Activated T-helper 17 cell treated with anti-CD3 and anti-CD28 coated beads, Interleukin-2, amount 50 U/mL, for 72 hours (primary cell): ENCODE measurements at regions not wholly inside any gene's neighbourhood (a gene's known extent, or its start where the extent isn't known, plus 50 kb on each side); places are given as distances from the start of the nearest gene placed in this dataset.

Experiments
- ATAC-seq: fragments of 150-1000 bp; cut with Tn5 transposase; replicated peaks from 2 replicates; pipeline ENCODE4 v1.10.0; 2021; ENCODE audit warnings: mild to moderate bottlenecking, moderate library complexity
- H3K27ac Mint-ChIP-seq: one replicate; pipeline ENCODE4 v1.8.0; 2022; ENCODE audit warnings: mixed read lengths
- H3K27me3 Mint-ChIP-seq: one replicate; pipeline ENCODE4 v1.8.0; 2022; ENCODE audit warnings: mixed read lengths
- H3K36me3 Mint-ChIP-seq: one replicate; pipeline ENCODE4 v1.8.0; 2022; ENCODE audit warnings: low read depth, mild to moderate bottlenecking, mixed read lengths
- H3K4me1 Mint-ChIP-seq: one replicate; pipeline ENCODE4 v1.8.0; 2022; ENCODE audit warnings: mixed read lengths
- H3K4me3 Mint-ChIP-seq: one replicate; pipeline ENCODE4 v1.8.0; 2022; ENCODE audit warnings: mild to moderate bottlenecking, mixed read lengths
- H3K9me3 Mint-ChIP-seq: one replicate; pipeline ENCODE4 v1.8.0; 2022; ENCODE audit warnings: mixed read lengths

- Mint-ChIP-seq H3K9me3 (peaks cover 6% of the 10 kb centered on the region), H3K27ac (no peak overlapping the region), H3K4me1 (no peaks in the 10 kb centered on the region), H3K4me3 (no peak overlapping the region), H3K36me3 (no peaks in the 10 kb centered on the region), H3K27me3 (no peaks in the 10 kb centered on the region)
- ATAC-seq, result no peak
These were observed 1557.9 kb downstream of the PLA2G4A start for GRCh38 chr1:188386666-188387065.

DNA sequence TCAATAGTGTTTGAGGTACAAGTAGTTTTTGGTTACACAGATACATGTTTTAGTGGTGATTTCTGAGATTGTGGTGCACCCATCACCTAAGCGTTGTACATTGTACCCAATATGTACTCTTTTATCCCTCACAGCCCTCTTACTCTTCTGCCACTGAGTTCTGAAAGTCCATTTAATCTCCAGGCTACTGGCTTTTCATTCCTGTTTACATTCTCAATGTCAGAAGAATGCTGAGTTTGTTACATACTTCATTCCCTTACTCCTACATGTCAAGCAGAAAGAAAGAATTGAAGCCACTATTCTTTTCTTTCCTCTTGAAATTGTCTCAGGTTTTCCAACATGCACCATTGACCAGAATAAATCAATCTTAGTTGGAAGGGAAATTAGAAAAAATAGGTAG lies 1565.9 kb downstream of the PLA2G4A start:
- ATAC-seq, result no peak
- no peaks in the 10 kb centered on the region for H3K36me3 Mint-ChIP-seq
- H3K9me3 Mint-ChIP-seq, result peaks cover 5% of the 10 kb centered on the region
- H3K4me3 Mint-ChIP-seq, result no peak overlapping the region
- H3K4me1 Mint-ChIP-seq, result no peaks in the 10 kb centered on the region
- H3K27ac Mint-ChIP-seq, result no peak overlapping the region
- no peaks in the 10 kb centered on the region for H3K27me3 Mint-ChIP-seq

DNA sequence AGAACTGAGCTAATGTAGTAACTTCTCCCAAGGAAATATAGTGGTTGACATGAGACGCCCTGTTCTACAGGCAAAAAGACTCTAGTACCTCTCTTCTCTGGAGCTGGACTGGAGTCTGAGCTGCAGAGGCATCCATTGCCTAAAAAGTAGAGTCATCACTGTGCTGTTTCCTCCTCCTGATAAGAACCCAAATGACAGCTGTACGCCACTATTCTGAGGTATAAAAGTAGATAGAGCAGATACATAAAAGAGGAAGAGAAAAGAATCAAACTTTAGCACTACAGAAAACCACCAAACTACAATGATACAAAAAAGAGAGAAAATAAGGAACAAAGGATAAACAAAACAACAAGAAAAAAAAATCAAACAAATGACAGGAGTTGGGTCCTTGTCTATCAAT lies 1568.8 kb downstream of the PLA2G4A start:
- no peak for ATAC-seq
- Mint-ChIP-seq H3K36me3 (no peaks in the 10 kb centered on the region), H3K4me1 (no peaks in the 10 kb centered on the region), H3K27ac (no peak overlapping the region), H3K4me3 (no peak overlapping the region), H3K9me3 (peaks cover 5% of the 10 kb centered on the region), H3K27me3 (no peaks in the 10 kb centered on the region)

- no peaks in the 10 kb centered on the region for H3K4me1 Mint-ChIP-seq
- H3K27me3 Mint-ChIP-seq, result no peaks in the 10 kb centered on the region
- no peaks in the 10 kb centered on the region for H3K36me3 Mint-ChIP-seq
- no peak overlapping the region for H3K27ac Mint-ChIP-seq
- no peak for ATAC-seq
- H3K9me3 Mint-ChIP-seq, result no peaks in the 10 kb centered on the region
- no peak overlapping the region for H3K4me3 Mint-ChIP-seq
These were observed 1574.2 kb downstream of the PLA2G4A start for GRCh38 chr1:188402986-188403385.

DNA sequence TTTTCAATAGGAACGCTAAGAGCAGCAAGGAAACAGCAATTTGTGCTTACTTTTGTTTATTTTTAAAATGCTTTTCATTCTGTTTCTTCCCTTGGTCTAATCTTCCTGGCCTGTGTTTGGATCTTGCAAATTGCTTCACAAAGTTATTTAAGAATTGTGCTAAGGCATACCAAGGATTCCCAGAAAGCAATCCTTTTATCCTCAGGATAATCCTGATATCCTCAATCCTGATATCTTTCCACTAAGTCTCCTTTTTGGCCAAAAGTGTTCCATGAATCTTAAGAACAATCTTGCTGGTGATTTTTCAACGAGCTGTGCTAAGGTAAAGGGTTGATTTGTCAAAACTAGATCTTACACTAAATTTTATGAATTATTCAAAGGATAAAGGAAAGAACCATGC lies 1577.9 kb downstream of the PLA2G4A start:
- Mint-ChIP-seq H3K27me3 (no peaks in the 10 kb centered on the region), H3K27ac (no peak overlapping the region), H3K36me3 (no peaks in the 10 kb centered on the region), H3K4me3 (no peak overlapping the region), H3K4me1 (no peaks in the 10 kb centered on the region), H3K9me3 (peaks cover 3% of the 10 kb centered on the region)
- no peak for ATAC-seq

DNA sequence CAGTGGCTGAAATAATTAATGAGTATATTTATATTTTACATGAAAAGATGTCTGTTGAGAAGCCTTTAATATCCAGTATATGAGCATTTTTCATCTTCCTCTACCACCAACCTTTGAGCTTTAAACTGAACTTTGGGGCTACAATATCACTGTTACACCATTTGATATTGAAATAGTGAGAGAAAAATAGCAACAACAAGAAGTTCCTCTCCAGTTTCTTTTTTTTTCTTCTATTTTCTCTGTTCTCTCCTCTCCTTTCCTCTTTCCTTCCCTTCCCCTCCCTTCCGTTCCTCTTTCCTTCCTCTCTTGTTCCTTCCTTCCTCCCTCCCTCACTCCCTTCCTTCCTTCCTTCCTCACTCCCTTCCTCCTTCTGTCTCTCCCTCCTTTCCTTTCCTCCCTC lies 1591.4 kb downstream of the PLA2G4A start:
- Mint-ChIP-seq H3K27me3 (no peaks in the 10 kb centered on the region), H3K4me1 (no peaks in the 10 kb centered on the region), H3K9me3 (peaks cover 3% of the 10 kb centered on the region), H3K4me3 (no peak overlapping the region), H3K36me3 (no peaks in the 10 kb centered on the region), H3K27ac (no peak overlapping the region)
- ATAC-seq, result no peak

- no peak overlapping the region for H3K4me3 Mint-ChIP-seq
- no peak overlapping the region for H3K27ac Mint-ChIP-seq
- peaks cover 4% of the 10 kb centered on the region for H3K9me3 Mint-ChIP-seq
- no peaks in the 10 kb centered on the region for H3K4me1 Mint-ChIP-seq
- no peak for ATAC-seq
- H3K36me3 Mint-ChIP-seq, result no peaks in the 10 kb centered on the region
- H3K27me3 Mint-ChIP-seq, result no peaks in the 10 kb centered on the region
These were observed 1594.3 kb downstream of the PLA2G4A start for GRCh38 chr1:188423073-188423472.

GRCh38 chr1:188424176-188424575 lies 1595.4 kb downstream of the PLA2G4A start:
- H3K36me3 Mint-ChIP-seq, result no peaks in the 10 kb centered on the region
- H3K9me3 Mint-ChIP-seq, result peaks cover 9% of the 10 kb centered on the region
- no peaks in the 10 kb centered on the region for H3K4me1 Mint-ChIP-seq
- no peak overlapping the region for H3K27ac Mint-ChIP-seq
- H3K4me3 Mint-ChIP-seq, result no peak overlapping the region
- no peaks in the 10 kb centered on the region for H3K27me3 Mint-ChIP-seq
- ATAC-seq, result no peak

GRCh38 chr1:188425687-188426086 lies 1596.9 kb downstream of the PLA2G4A start:
- H3K4me3 Mint-ChIP-seq, result no peak overlapping the region
- no peak for ATAC-seq
- peaks cover 9% of the 10 kb centered on the region for H3K9me3 Mint-ChIP-seq
- no peak overlapping the region for H3K27ac Mint-ChIP-seq
- H3K36me3 Mint-ChIP-seq, result no peaks in the 10 kb centered on the region
- no peaks in the 10 kb centered on the region for H3K4me1 Mint-ChIP-seq
- H3K27me3 Mint-ChIP-seq, result no peaks in the 10 kb centered on the region

DNA sequence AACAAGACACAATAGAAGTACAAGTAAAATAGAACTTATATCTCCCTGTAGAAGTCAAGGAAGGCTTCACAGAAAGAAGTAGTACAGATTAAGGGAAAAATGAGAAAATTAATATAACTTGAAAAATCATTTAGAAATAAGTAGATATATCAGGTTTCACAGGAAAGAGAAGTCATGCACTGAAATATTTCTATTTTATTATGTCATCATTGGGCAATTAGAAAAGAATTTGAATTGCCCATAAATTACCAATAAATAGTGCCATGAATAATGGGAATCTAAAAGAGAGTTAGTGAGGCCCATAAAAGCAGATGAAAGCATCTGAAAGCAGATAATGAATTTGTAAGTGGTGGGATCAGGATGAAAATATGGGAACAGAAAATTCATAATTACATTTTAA lies 1597.8 kb downstream of the PLA2G4A start:
- Mint-ChIP-seq H3K9me3 (peaks cover 9% of the 10 kb centered on the region), H3K36me3 (no peaks in the 10 kb centered on the region)
- ATAC-seq, result no peak

GRCh38 chr1:188427642-188428041 lies 1598.9 kb downstream of the PLA2G4A start:
- Mint-ChIP-seq H3K36me3 (no peaks in the 10 kb centered on the region), H3K4me3 (no peak overlapping the region), H3K4me1 (no peaks in the 10 kb centered on the region), H3K27me3 (no peaks in the 10 kb centered on the region), H3K9me3 (peaks cover 9% of the 10 kb centered on the region), H3K27ac (no peak overlapping the region)
- ATAC-seq, result no peak

More for the DNA sequence above, 1597.8 kb downstream of the PLA2G4A start:
- Mint-ChIP-seq H3K27ac (no peak overlapping the region), H3K27me3 (no peaks in the 10 kb centered on the region), H3K4me3 (no peak overlapping the region), H3K4me1 (no peaks in the 10 kb centered on the region)

DNA sequence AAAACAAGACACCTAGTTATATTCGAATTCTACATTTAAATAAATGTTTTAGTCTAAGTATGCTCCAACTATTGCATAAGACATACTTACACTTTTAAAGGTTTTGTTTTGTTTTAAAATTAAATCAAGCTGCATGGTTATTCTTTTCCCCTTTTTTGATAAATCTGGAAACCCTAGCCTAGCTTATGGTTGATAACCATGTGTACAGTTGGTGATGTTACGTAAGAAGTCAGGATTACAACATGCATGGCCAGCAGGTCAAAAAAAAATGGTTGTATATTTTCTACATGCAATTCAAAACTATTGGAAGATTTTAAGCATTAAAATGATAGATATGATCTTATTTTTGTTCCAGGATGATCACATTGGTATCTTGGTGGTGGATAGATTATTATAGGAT lies 1600.6 kb downstream of the PLA2G4A start:
- H3K9me3 Mint-ChIP-seq, result peaks cover 9% of the 10 kb centered on the region
- ATAC-seq, result no peak
- no peaks in the 10 kb centered on the region for H3K4me1 Mint-ChIP-seq
- no peaks in the 10 kb centered on the region for H3K27me3 Mint-ChIP-seq
- no peak overlapping the region for H3K27ac Mint-ChIP-seq
- H3K4me3 Mint-ChIP-seq, result no peak overlapping the region
- no peaks in the 10 kb centered on the region for H3K36me3 Mint-ChIP-seq

DNA sequence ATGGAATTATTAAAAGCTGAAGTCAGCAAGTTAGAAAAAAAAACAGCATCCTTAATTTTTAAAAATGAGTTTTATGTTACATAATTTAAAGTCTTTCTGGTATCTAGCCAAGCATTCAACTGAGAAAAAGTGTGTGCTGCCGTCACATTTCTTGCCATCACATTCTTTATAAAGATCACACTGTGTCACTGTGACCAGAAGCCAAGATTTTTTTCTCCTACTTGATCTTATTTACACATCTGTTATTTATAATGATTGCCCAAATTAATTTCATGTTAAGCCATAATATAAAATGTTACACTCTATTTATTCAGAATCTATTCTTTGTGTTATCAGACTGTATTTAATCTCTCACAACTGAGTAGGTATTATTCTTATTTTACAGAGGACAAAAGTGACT lies 1603.7 kb downstream of the PLA2G4A start:
- ATAC-seq, result no peak
- Mint-ChIP-seq H3K4me3 (no peak overlapping the region), H3K27ac (no peak overlapping the region), H3K27me3 (no peaks in the 10 kb centered on the region), H3K36me3 (no peaks in the 10 kb centered on the region), H3K9me3 (peaks cover 8% of the 10 kb centered on the region), H3K4me1 (no peaks in the 10 kb centered on the region)

DNA sequence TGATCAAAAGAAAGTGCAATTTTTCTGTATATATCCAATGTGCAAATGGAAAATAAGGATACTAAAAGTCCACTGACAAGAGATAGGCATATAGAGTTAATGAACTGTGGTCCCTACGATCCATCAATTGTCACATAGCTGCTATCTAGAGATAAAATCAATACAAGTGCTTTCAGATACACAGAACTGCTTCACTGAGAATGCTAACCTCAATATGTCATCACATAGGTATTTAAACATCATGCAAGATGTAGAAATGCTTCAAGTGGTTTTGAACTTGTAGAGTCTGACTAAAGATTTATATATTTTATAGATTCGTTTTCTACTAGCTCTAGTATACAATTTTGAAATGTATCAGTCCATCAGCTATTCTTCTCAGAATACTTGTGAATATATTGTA lies 1604.7 kb downstream of the PLA2G4A start:
- no peak for ATAC-seq
- no peaks in the 10 kb centered on the region for H3K4me1 Mint-ChIP-seq
- H3K36me3 Mint-ChIP-seq, result no peaks in the 10 kb centered on the region
- H3K27me3 Mint-ChIP-seq, result no peaks in the 10 kb centered on the region
- H3K27ac Mint-ChIP-seq, result no peak overlapping the region
- H3K9me3 Mint-ChIP-seq, result peaks cover 7% of the 10 kb centered on the region
- H3K4me3 Mint-ChIP-seq, result no peak overlapping the region

GRCh38 chr1:188444526-188444925 lies 1615.8 kb downstream of the PLA2G4A start:
- no peaks in the 10 kb centered on the region for H3K4me1 Mint-ChIP-seq
- ATAC-seq, result no peak
- H3K36me3 Mint-ChIP-seq, result no peaks in the 10 kb centered on the region

DNA sequence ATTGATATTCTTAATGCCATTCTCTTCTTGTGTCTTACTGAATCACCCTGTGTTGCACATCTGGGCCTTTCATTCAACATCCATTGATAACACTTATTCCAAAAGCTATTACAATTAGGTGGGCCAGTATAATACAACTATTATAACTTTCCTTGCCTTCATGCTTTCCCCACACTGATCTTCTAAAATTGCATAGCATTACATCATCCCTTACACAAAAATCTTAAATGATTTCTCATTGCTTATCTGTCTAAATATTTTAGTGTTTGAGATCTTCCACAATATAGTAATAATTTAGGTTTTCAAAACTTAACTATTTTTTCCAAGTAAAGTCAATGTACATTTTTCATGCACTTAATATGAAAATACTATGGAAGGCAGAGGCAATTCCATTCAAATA lies 1634.1 kb downstream of the PLA2G4A start:
- Mint-ChIP-seq H3K4me3 (no peak overlapping the region), H3K27me3 (no peaks in the 10 kb centered on the region), H3K9me3 (peaks cover 3% of the 10 kb centered on the region), H3K36me3 (no peaks in the 10 kb centered on the region), H3K27ac (no peak overlapping the region), H3K4me1 (no peaks in the 10 kb centered on the region)
- no peak for ATAC-seq

More at GRCh38 chr1:188444526-188444925, 1615.8 kb downstream of the PLA2G4A start:
- no peak overlapping the region for H3K4me3 Mint-ChIP-seq
- H3K27ac Mint-ChIP-seq, result no peak overlapping the region
- H3K27me3 Mint-ChIP-seq, result no peaks in the 10 kb centered on the region
- H3K9me3 Mint-ChIP-seq, result no peaks in the 10 kb centered on the region
